Erythroblast (primary cell): ENCODE measurements at regions not wholly inside any gene's neighbourhood (a gene's known extent, or its start where the extent isn't known, plus 50 kb on each side); places are given as distances from the start of the nearest gene placed in this dataset.

Experiments used
- GATA1 ChIP-seq: IDR thresholded peaks from 2 replicates; pipeline ENCODE4 v1.6.1; 2011; ENCODE audit warnings: low read depth, mild to moderate bottlenecking, control low read depth, low read length, moderate library complexity
- POLR2A ChIP-seq: IDR thresholded peaks from 2 replicates; pipeline ENCODE4 v1.6.1; 2011; ENCODE audit warnings: mild to moderate bottlenecking, low read length

GRCh38 chr4:12973522-12973921, 510.6 kb downstream of the RAB28 start:
- TF ChIP-seq POLR2A: no peak
- no peak for TF ChIP-seq GATA1
